ENCODE measurements at regions not wholly inside any gene's neighbourhood (a gene's known extent, or its start where the extent isn't known, plus 50 kb on each side); places are given as distances from the start of the nearest gene placed in this dataset.

- no peak for DNase-seq
Measured at GRCh38 chr13:93118081-93118615, 108.5 kb upstream of the GPC6 start.

- no peak for DNase-seq
Measured at GRCh38 chr13:93140912-93141311, 85.7 kb upstream of the GPC6 start.

- DNase-seq: no peak
Measured at GRCh38 chr13:93144031-93144430, 82.6 kb upstream of the GPC6 start.

- DNase-seq: no peak
Measured at GRCh38 chr13:93145199-93145598, 81.4 kb upstream of the GPC6 start.

- no peak for DNase-seq
Measured at GRCh38 chr13:93146584-93147297, 79.9 kb upstream of the GPC6 start.

GRCh38 chr13:93147298-93147645 is 79.3 kb upstream of the GPC6 start:
- no peak for DNase-seq

- no peak for DNase-seq
Measured at GRCh38 chr13:93147946-93148345, 78.7 kb upstream of the GPC6 start.

GRCh38 chr13:93151277-93151676 is 75.3 kb upstream of the GPC6 start:
- DNase-seq: no peak

GRCh38 chr13:93158565-93158964 is 68.0 kb upstream of the GPC6 start:
- DNase-seq: no peak

- DNase-seq: no peak
Measured at GRCh38 chr13:93169980-93170379, 56.6 kb upstream of the GPC6 start.

GRCh38 chr13:93172109-93172508 is 54.5 kb upstream of the GPC6 start:
- no peak for DNase-seq

GRCh38 chr13:93173654-93174053 is 53.0 kb upstream of the GPC6 start:
- DNase-seq: no peak

GRCh38 chr13:93174260-93174659 is 52.3 kb upstream of the GPC6 start:
- DNase-seq: no peak

Measured in anterior cingulate cortex (tissue), 58 donors.